ELR (cell line): ENCODE measurements at regions not wholly inside any gene's neighbourhood (a gene's known extent, or its start where the extent isn't known, plus 50 kb on each side); places are given as distances from the start of the nearest gene placed in this dataset.
"Not testable (repeated sequence)": the region's sequence is repeated elsewhere in the genome, so short reads cannot be mapped to it uniquely, and the experiment has no call there.

Experiments
- DNase-seq: peaks from one replicate; pipeline ENCODE4 v3.0.0-alpha.2; 2015; ENCODE audit warnings: low read depth

- not testable (repeated sequence) for DNase-seq
Measured at GRCh38 chr10:121278386-121278785, 319.9 kb downstream of the FGFR2 start.

- DNase-seq = no peak
Measured at GRCh38 chr10:121281576-121281975, 316.7 kb downstream of the FGFR2 start.

- DNase-seq = no peak
Measured at GRCh38 chr10:121282264-121282663, 316.0 kb downstream of the FGFR2 start.

- no peak for DNase-seq
Measured at GRCh38 chr10:121282797-121283515, 315.3 kb downstream of the FGFR2 start.

GRCh38 chr10:121284936-121285335 lies 313.3 kb downstream of the FGFR2 start:
- DNase-seq = no peak

GRCh38 chr10:121285406-121286196 lies 312.6 kb downstream of the FGFR2 start:
- DNase-seq = no peak

GRCh38 chr10:121288011-121288410 lies 310.2 kb downstream of the FGFR2 start:
- no peak for DNase-seq

- DNase-seq = no peak
Measured at GRCh38 chr10:121288864-121289661, 309.2 kb downstream of the FGFR2 start.

GRCh38 chr10:121289800-121290199 lies 308.4 kb downstream of the FGFR2 start:
- no peak for DNase-seq

- DNase-seq = no peak
Measured at GRCh38 chr10:121290674-121291073, 307.6 kb downstream of the FGFR2 start.

GRCh38 chr10:121291376-121291775 lies 306.9 kb downstream of the FGFR2 start:
- no peak for DNase-seq

GRCh38 chr10:121291823-121292222 lies 306.4 kb downstream of the FGFR2 start:
- no peak for DNase-seq

GRCh38 chr10:121292321-121292720 lies 305.9 kb downstream of the FGFR2 start:
- no peak for DNase-seq

GRCh38 chr10:121293110-121293509 lies 305.1 kb downstream of the FGFR2 start:
- no peak for DNase-seq

- no peak for DNase-seq
Measured at GRCh38 chr10:121294630-121295029, 303.6 kb downstream of the FGFR2 start.

GRCh38 chr10:121296378-121296777 lies 301.9 kb downstream of the FGFR2 start:
- DNase-seq = no peak

- no peak for DNase-seq
Measured at GRCh38 chr10:121296881-121297585, 301.2 kb downstream of the FGFR2 start.

GRCh38 chr10:121300723-121301122 lies 297.5 kb downstream of the FGFR2 start:
- DNase-seq = no peak

GRCh38 chr10:121302541-121303180 lies 295.6 kb downstream of the FGFR2 start:
- no peak for DNase-seq

GRCh38 chr10:121303287-121303890 lies 294.9 kb downstream of the FGFR2 start:
- DNase-seq = no peak

GRCh38 chr10:121305066-121305465 lies 293.2 kb downstream of the FGFR2 start:
- no peak for DNase-seq
